ENCODE measurements at regions not wholly inside any gene's neighbourhood (a gene's known extent, or its start where the extent isn't known, plus 50 kb on each side); places are given as distances from the start of the nearest gene placed in this dataset.

DNA sequence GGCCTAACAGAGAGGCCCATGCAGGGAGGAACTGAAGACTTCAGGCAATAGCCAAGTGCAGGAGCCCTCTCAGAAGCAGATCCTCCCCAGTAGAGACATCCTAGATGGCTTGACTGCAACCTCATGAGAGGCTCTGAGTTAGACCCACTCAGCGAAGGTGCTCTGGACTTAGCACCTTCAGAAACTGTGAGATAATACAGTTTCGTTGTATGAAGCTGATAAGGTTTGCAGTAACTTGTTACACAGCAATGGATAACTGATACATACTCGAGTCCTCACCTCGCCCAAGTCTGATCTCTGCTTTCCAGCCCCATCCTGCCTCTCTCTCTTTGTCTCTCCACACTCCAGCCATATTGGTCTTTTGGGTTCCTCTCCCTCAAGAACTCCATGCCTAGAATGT lies 136.4 kb upstream of the EEPD1 start:
- DNase-seq (no peak), ATAC-seq (replicated peaks) (no peak)
- Mint-ChIP-seq H3K36me3 (no peaks in the 10 kb centered on the region), H3K4me1 (no peaks in the 10 kb centered on the region), H3K9me3 (peaks cover 0 to 7% of the 10 kb centered on the region in 2 donors), H3K27ac (no peak overlapping the region), H3K27me3 (peaks cover 3 to 6% of the 10 kb centered on the region in 2 donors), H3K4me3 (no peak overlapping the region)

DNA sequence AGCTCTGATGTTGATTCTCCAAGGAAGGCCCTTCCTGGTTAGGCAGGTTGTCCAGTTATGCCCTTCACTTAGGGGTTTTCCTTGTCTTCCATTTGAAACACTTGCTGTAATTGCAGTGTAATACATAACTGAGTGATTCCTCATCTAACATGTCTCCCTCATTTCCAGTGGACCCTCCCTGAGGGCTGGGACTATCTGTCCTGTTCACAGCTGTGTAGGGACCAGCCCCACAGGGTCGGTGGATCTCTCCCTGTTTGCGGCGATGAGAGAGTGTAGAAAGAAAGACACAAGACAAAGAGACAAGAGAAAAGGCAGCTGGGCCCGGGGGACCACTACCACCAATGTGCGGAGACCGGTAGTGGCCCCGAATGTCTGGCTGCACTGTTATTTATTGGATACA lies 135.9 kb upstream of the EEPD1 start:
- Mint-ChIP-seq H3K36me3 (no peaks in the 10 kb centered on the region), H3K9me3 (peaks cover 0 to 7% of the 10 kb centered on the region in 2 donors), H3K27me3 (peaks cover 4 to 6% of the 10 kb centered on the region in 2 donors), H3K4me1 (no peaks in the 10 kb centered on the region), H3K27ac (no peak overlapping the region), H3K4me3 (no peak overlapping the region)
- DNase-seq, result no peak
- ATAC-seq (replicated peaks), result no peak

DNA sequence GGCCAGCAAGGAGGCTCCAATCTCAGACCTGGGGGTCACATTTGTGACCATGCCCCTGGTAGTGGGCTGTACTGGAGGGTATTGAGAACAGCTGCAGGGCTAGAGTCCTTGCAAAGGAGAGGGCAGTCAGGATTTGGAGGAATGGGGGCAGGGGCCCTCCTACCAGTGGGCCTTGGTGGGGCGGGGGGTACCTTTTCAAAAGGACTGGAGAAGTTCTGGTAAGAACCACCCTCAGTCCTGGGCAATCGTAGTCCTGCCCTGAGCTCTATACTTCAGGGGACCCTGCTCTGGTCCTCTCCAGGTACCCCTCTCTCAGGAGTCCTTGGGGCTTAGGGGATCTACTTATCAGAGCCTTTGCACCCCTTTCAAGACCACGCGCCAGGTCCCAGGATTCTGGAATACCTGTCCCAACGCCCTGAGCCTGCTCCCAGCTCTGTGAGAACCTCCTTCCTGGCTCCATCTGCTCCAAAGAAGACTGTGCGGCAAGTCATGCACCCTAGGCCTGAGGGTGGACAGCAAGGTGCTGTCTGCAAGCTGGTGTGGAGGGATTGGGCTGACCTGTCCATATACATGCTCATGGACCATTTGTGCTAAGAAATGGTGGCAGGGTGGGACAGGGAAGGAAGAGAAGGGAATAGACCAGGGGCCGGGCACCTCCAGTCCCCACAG lies 134.1 kb upstream of the EEPD1 start:
- Mint-ChIP-seq H3K9me3 (peaks cover 0 to 4% of the 10 kb centered on the region in 2 donors), H3K36me3 (no peaks in the 10 kb centered on the region), H3K27me3 (peaks cover 4 to 6% of the 10 kb centered on the region in 2 donors), H3K27ac (no peak overlapping the region), H3K4me3 (no peak overlapping the region), H3K4me1 (no peaks in the 10 kb centered on the region)
- DNase-seq (no peak), ATAC-seq (replicated peaks) (no peak)

DNA sequence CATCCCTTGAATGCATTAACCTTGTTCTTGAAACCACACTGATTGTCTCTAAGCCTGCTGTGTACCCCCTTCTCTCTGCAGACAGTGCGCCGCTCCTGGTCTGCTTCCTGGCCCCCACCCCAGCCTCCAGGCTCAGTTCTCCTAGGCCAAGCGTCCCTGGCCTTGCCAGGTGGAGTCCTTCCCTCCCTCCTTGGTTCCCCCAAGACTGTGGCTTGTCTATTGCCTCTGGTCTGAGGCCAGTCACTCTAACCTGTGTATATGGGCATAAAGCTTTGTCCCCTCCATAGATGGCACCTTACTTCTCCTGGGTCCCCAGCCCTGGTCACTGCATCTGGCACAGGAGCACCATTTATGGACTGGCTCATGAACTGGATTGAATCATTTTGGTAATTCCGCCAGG lies 133.5 kb upstream of the EEPD1 start:
- H3K27me3 Mint-ChIP-seq, result peaks cover 4 to 6% of the 10 kb centered on the region in 2 donors
- ATAC-seq (replicated peaks) (no peak), DNase-seq (no peak)
- no peaks in the 10 kb centered on the region for H3K36me3 Mint-ChIP-seq
- no peaks in the 10 kb centered on the region for H3K4me1 Mint-ChIP-seq
- H3K9me3 Mint-ChIP-seq, result no peaks in the 10 kb centered on the region
- H3K27ac Mint-ChIP-seq, result no peak overlapping the region
- H3K4me3 Mint-ChIP-seq, result no peak overlapping the region

DNA sequence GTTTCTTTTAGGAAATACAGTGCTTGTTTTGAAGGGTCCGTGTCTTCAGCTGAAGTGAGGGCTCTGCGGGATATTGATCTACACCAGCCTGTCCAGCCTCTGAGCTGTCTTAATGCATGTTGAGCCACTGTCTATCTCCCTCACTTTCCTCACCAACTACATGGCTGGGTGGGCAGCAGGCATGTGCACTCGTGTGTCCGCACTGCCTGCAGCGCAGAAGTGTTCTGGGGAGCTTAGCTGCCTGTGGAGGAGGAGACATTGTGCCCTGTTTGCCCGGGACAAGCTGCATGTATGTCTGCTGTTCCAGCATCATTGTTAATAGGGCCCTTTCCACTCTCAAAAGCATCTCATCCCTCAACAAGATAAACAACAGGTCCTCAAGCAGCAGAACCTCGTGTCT lies 133.1 kb upstream of the EEPD1 start:
- ATAC-seq (replicated peaks) (no peak), DNase-seq (no peak)
- Mint-ChIP-seq H3K9me3 (no peaks in the 10 kb centered on the region), H3K27me3 (peaks cover 4 to 6% of the 10 kb centered on the region in 2 donors), H3K27ac (no peak overlapping the region), H3K4me1 (no peaks in the 10 kb centered on the region), H3K4me3 (no peak overlapping the region), H3K36me3 (no peaks in the 10 kb centered on the region)

DNA sequence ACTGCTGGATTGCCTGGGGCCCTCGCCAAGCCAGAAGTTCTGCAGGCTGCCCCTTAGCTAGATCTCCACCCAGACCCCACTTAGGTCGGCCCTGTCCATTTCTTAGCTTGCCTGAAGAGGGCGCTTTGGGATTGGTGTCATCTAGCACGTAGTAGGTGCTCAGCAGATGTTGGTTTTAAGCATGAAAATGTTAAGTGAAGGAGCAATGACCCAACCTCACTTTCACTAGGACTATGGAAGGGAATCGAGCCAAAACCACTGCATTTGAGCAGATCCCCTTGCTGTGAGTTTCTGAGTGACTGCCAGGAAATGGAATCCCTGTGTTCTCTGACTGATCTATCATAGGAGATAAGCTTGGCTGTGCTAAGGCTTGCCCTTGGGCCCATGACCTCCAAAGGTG lies 131.7 kb upstream of the EEPD1 start:
- Mint-ChIP-seq H3K4me3 (no peak overlapping the region), H3K27me3 (peaks cover 4 to 6% of the 10 kb centered on the region in 2 donors), H3K9me3 (no peaks in the 10 kb centered on the region), H3K4me1 (no peaks in the 10 kb centered on the region), H3K36me3 (no peaks in the 10 kb centered on the region), H3K27ac (no peak overlapping the region)
- DNase-seq, result no peak
- ATAC-seq (replicated peaks), result no peak

DNA sequence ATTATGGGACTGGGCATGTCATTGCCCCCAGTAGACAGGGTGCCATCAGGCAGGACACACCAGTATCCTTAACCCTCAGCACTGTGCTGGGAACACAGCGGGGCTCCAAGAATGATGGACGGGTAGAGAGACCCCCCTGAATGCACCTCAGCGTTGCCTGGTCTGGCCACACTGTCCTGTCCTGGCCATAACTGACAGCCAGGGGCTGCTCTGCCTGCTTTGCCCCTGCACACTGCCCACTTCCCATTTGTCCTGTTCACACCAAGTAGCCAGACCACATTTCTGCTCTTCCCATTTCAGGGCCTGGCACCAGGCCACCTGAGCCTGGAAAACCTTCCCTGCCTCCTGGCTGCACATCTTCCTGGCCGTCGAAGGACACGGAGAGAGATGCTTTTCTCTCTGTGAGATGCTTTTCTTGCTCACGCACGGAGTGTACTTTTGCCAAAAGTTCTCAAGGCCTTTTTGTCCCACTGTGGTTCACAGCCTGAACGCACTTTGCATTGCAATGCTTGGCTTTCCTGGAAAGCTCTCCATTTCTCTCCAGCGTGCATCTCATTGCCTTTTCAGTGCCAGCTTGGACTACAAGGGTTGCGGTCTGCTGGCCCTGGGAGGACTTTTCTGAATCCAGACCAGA lies 131.0 kb upstream of the EEPD1 start:
- Mint-ChIP-seq H3K4me3 (no peak overlapping the region), H3K9me3 (no peaks in the 10 kb centered on the region), H3K27me3 (peaks cover 4 to 6% of the 10 kb centered on the region in 2 donors), H3K4me1 (no peaks in the 10 kb centered on the region), H3K27ac (no peak overlapping the region), H3K36me3 (no peaks in the 10 kb centered on the region)
- no peak for ATAC-seq (replicated peaks)
- DNase-seq, result no peak

DNA sequence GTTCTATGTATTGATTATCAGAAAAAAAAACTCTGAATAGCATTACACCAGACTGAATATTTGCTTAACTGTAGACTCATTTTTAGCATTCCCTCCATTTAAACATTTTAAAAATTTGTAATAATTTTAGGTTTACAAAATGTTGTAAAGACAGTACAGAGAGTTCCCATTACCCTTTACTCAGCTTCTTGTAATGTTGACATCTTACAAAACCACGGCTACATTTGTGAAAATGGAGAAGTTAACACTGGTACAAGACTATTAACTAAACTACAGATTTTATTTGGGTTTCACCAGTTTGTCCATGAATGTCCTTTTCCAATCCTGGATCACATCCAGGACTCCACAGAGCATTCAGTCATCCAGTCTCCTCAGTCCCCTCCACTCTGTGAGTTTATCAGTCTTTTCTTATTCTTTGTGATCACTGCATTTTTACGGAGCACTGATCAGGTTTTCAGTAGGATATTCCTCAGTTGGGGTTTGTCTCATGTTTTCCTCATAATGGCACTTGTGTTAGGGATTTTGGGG lies 130.0 kb upstream of the EEPD1 start:
- Mint-ChIP-seq H3K27ac (no peak overlapping the region), H3K27me3 (peaks cover 9 to 11% of the 10 kb centered on the region in 2 donors), H3K4me3 (no peak overlapping the region), H3K4me1 (no peaks in the 10 kb centered on the region), H3K9me3 (no peaks in the 10 kb centered on the region), H3K36me3 (no peaks in the 10 kb centered on the region)
- DNase-seq, result no peak
- ATAC-seq (replicated peaks), result no peak

DNA sequence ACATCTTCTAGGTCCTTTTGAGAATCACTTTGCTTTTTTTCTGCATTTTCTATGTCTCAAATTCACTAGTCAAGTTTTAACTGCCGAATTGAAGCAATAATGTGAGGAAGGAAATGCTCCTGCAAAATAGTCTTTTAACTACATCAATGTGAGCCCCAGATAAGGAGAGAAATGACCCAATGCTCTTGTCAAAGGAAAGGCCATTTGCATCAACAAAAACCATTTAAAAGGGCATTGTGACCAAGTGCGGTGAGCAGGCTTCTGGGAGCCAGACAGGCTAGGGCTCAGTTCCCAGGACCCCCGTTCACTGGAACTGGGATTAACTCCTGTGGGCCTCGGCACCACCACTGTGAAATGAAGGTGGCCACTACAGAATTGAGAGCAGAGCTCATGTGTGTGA lies 127.9 kb upstream of the EEPD1 start:
- Mint-ChIP-seq H3K36me3 (no peaks in the 10 kb centered on the region), H3K27me3 (peaks cover 8 to 12% of the 10 kb centered on the region in 2 donors), H3K9me3 (no peaks in the 10 kb centered on the region), H3K4me1 (no peaks in the 10 kb centered on the region), H3K4me3 (no peak overlapping the region), H3K27ac (no peak overlapping the region)
- ATAC-seq (replicated peaks) (no peak), DNase-seq (no peak)

DNA sequence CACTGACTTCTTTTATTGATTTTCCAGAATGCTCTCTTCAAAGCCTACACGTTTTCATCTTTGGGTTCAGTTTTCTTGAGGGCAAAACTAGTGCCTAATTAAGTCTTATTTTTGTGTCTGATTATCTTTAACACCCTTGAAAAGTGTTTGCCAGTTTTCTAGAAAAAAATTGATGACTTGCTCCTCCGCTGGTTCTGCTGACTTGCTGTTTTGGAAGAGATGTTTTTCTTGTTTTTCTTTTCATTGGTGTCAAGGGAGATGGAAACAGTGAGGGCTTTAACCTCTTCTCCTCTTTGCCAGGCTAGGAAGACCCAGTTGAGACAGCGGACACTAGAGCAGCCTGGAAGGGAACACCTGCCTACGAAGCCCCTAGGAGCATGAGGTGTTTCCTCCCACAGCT lies 123.7 kb upstream of the EEPD1 start:
- DNase-seq, result no peak
- no peaks in the 10 kb centered on the region for H3K4me1 Mint-ChIP-seq
- H3K27ac Mint-ChIP-seq, result no peak overlapping the region
- peaks cover 0 to 2% of the 10 kb centered on the region in 2 donors for H3K9me3 Mint-ChIP-seq
- no peaks in the 10 kb centered on the region for H3K36me3 Mint-ChIP-seq
- H3K4me3 Mint-ChIP-seq, result no peak overlapping the region
- H3K27me3 Mint-ChIP-seq, result peaks cover 16 to 28% of the 10 kb centered on the region in 2 donors
- no peak for ATAC-seq (replicated peaks)

DNA sequence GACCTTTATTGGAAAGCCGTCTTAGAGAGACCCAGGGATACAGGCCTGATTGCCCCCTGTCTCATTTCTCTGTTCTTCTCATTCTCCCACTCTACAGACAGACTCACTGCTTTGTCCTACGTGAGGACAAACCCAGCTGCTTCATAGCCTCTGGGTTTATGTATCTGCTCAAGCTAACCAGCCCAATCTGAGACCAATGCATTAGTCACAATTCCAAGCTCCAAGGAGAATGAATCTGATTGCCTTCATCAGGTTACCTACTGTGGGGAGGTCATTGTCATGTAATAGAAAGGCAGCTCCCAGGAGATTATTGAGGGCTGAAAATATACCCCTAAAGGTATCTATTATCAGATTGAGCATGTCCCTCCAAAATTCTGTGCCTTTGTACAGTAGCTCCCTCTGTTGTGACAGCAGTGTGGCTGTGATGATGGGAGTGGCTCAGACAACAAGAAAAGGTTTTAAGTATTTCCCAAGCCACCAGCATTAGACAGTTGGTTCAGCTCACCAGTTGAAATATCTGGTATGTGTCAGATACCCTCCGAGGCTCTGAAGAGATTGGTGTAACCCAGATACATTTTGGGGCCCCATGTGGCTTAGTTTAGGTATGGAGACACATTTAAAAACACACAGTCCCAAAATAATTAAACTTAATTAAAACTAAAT lies 123.1 kb upstream of the EEPD1 start:
- Mint-ChIP-seq H3K9me3 (peaks cover 0 to 2% of the 10 kb centered on the region in 2 donors), H3K27me3 (peaks cover 16 to 28% of the 10 kb centered on the region in 2 donors), H3K27ac (no peak overlapping the region), H3K4me3 (no peak overlapping the region), H3K4me1 (no peaks in the 10 kb centered on the region), H3K36me3 (no peaks in the 10 kb centered on the region)
- DNase-seq (no peak), ATAC-seq (replicated peaks) (no peak)

DNA sequence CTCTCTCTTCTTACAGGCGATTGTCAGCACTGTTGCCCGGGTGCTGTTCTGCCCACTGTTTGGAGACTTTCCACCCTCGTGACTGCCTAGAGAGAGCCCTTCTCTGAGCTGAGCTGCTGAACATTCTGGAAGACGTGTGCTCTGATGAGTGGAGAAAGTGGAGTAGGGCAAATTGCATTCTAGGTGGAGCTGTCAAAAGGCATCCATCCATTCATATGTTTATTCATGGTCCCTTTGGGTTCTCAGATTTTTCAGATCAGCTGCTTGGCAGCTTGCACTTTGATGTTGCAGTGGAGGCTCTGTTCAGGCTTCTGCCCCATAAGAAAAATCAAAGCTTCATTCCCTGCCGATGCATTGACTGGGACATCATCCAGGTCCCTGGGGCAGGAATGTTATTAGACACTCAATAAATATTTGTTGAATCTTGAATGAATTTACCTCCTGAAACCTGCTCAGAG lies 120.7 kb upstream of the EEPD1 start:
- Mint-ChIP-seq H3K27me3 (peaks cover 27 to 38% of the 10 kb centered on the region in 2 donors), H3K36me3 (no peaks in the 10 kb centered on the region), H3K4me1 (no peaks in the 10 kb centered on the region), H3K27ac (no peak overlapping the region), H3K4me3 (no peak overlapping the region), H3K9me3 (peaks cover 0 to 2% of the 10 kb centered on the region in 2 donors)
- ATAC-seq (replicated peaks) (no peak), DNase-seq (no peak)

DNA sequence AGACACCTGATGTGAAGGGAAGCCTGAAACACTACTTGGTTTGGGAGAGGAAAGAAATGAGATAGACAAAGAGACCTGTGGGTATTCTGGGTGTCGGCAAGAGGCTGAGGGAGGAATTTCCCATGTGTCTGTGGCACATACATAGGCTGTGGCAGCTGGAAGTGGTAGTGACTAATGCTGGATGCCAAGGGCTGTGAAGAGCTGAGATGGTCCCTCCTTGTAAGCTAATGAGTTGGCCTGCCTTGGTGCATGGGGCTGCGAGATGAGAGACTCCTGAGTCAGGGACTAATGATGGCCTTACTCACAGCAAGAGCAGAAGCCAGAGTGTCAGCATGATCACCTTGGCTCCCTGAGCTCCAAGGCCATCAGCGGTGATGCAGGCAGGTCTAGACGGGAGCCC lies 119.0 kb upstream of the EEPD1 start:
- H3K4me1 Mint-ChIP-seq, result no peaks in the 10 kb centered on the region
- DNase-seq (no peak), ATAC-seq (replicated peaks) (no peak)
- peaks cover 0 to 2% of the 10 kb centered on the region in 2 donors for H3K9me3 Mint-ChIP-seq
- H3K4me3 Mint-ChIP-seq, result no peak overlapping the region
- H3K36me3 Mint-ChIP-seq, result no peaks in the 10 kb centered on the region
- H3K27ac Mint-ChIP-seq, result no peak overlapping the region
- H3K27me3 Mint-ChIP-seq, result peaks cover 19 to 29% of the 10 kb centered on the region in 2 donors

DNA sequence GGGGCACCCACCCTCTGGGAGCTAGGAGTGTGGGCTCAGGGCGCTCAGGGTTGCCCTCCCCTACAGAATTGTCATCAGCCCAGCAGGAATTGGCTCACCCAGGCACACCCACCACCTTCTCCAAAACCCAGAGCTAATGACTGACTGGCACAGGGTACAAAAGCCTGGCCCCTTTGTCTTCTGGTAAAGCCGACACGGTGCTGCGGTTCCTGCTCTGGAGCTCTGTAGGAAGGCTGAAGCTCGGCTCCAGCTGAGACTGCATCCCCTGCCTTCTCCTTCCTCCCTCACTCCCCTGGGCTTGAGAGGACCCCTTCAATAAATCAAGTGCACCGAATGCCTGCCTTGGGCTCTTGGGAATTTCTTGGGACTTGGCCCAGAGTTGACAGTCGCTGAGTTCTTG lies 117.9 kb upstream of the EEPD1 start:
- no peak overlapping the region for H3K27ac Mint-ChIP-seq
- H3K27me3 Mint-ChIP-seq, result peaks cover 19 to 29% of the 10 kb centered on the region in 2 donors
- peaks cover 0 to 3% of the 10 kb centered on the region in 2 donors for H3K9me3 Mint-ChIP-seq
- DNase-seq, result no peak
- H3K4me3 Mint-ChIP-seq, result no peak overlapping the region
- H3K36me3 Mint-ChIP-seq, result no peaks in the 10 kb centered on the region
- H3K4me1 Mint-ChIP-seq, result no peaks in the 10 kb centered on the region
- ATAC-seq (replicated peaks), result no peak

DNA sequence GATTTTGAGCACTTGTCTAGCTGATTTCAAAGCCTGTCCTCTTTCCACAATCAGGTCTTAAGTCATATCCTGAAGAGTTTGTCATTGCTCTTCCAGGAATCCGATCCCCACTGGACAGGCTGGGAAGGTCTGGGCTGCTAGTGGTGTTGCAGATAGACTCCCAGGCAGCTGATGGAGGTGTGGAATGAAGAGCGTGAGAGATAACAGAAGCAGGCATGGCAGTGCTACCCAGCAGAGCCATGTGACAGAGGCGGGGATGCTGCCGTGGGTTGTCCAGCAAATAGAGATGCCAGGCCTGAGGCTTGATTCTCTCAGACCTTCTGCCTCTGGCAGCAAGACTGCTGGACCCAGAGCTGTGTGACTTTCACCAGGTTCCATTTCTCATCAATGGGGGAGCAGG lies 116.5 kb upstream of the EEPD1 start:
- Mint-ChIP-seq H3K4me1 (no peaks in the 10 kb centered on the region), H3K9me3 (peaks cover 0 to 3% of the 10 kb centered on the region in 2 donors), H3K27me3 (peaks cover 14 to 24% of the 10 kb centered on the region in 2 donors), H3K36me3 (no peaks in the 10 kb centered on the region), H3K27ac (no peak overlapping the region), H3K4me3 (no peak overlapping the region)
- DNase-seq, result no peak
- no peak for ATAC-seq (replicated peaks)
